H9 (cell line): ENCODE measurements at regions not wholly inside any gene's neighbourhood (a gene's known extent, or its start where the extent isn't known, plus 50 kb on each side); places are given as distances from the start of the nearest gene placed in this dataset.

ENCODE experiments used
- DNase-seq: peaks from one replicate; pipeline ENCODE4 v3.0.0-alpha.2; 2017
- H2AFZ ChIP-seq: one replicate; pipeline ENCODE4 v1.6.1; 2013; ENCODE audit warnings: mild to moderate bottlenecking, low read length, control low read depth, moderate library complexity
- H2AK5ac ChIP-seq: 2 replicates; pipeline ENCODE4 v1.6.1; 2013; ENCODE audit warnings: low read length, control low read depth, mixed read lengths; ENCODE audit not compliant: insufficient read length
- H2BK120ac ChIP-seq: one replicate; pipeline ENCODE4 v1.6.1; 2013; ENCODE audit warnings: low read depth, mild to moderate bottlenecking, low read length, control low read depth, inconsistent platforms; ENCODE audit not compliant: poor library complexity, severe bottlenecking
- H2BK12ac ChIP-seq: 2 replicates; pipeline ENCODE4 v1.6.1; 2013; ENCODE audit warnings: low read length, control low read depth, mixed read lengths, low read depth; ENCODE audit not compliant: insufficient read length
- H2BK15ac ChIP-seq: 2 replicates; pipeline ENCODE4 v1.6.1; 2013; ENCODE audit warnings: low read depth, low read length, control low read depth
- H2BK20ac ChIP-seq: one replicate; pipeline ENCODE4 v1.6.1; 2013; ENCODE audit warnings: low read depth, mild to moderate bottlenecking, low read length, control low read depth, inconsistent platforms; ENCODE audit not compliant: poor library complexity, severe bottlenecking
- H2BK5ac ChIP-seq: 2 replicates; pipeline ENCODE4 v1.6.1; 2013; ENCODE audit warnings: low read length, control low read depth, mixed read lengths; ENCODE audit not compliant: insufficient read length
- H3K14ac ChIP-seq: 2 replicates; pipeline ENCODE4 v1.6.1; 2013; ENCODE audit warnings: low read length, control low read depth; ENCODE audit not compliant: insufficient read depth
- H3K18ac ChIP-seq: 2 replicates; pipeline ENCODE4 v1.6.1; 2013; ENCODE audit warnings: low read depth, mild to moderate bottlenecking, mixed read lengths, low read length, control low read depth; ENCODE audit not compliant: insufficient read length
- H3K23ac ChIP-seq: 2 replicates; pipeline ENCODE4 v1.6.1; 2013; ENCODE audit warnings: low read length, control low read depth, mixed read lengths, low read depth; ENCODE audit not compliant: insufficient read length
- H3K23me2 ChIP-seq: 2 replicates; pipeline ENCODE4 v1.6.1; 2013; ENCODE audit warnings: low read depth, mild to moderate bottlenecking, mixed read lengths, low read length, control low read depth; ENCODE audit not compliant: insufficient read length, poor library complexity, severe bottlenecking
- H3K27ac ChIP-seq: 2 replicates; pipeline ENCODE4 v1.5.1; 2013; ENCODE audit warnings: low read length, control low read depth, mixed read lengths, low read depth; ENCODE audit not compliant: insufficient read length
- H3K27me3 ChIP-seq: 2 replicates; pipeline ENCODE4 v1.6.1; 2013; ENCODE audit warnings: low read length, control low read depth, inconsistent platforms; ENCODE audit not compliant: insufficient read depth
- H3K4ac ChIP-seq: 2 replicates; pipeline ENCODE4 v1.6.1; 2013; ENCODE audit warnings: low read depth, mild to moderate bottlenecking, control low read depth, inconsistent platforms, low read length, moderate library complexity
- H3K4me1 ChIP-seq: 2 replicates; pipeline ENCODE4 v1.6.1; 2013; ENCODE audit warnings: low read length, control low read depth, inconsistent platforms; ENCODE audit not compliant: insufficient read depth
- H3K4me2 ChIP-seq: 2 replicates; pipeline ENCODE4 v1.6.1; 2013; ENCODE audit warnings: low read length, control low read depth, mixed read lengths; ENCODE audit not compliant: insufficient read length, insufficient read depth
- H3K56ac ChIP-seq: 2 replicates; pipeline ENCODE4 v1.6.1; 2013; ENCODE audit warnings: low read depth, mild to moderate bottlenecking, mixed read lengths, low read length, control low read depth; ENCODE audit not compliant: insufficient read length
- H3K79me1 ChIP-seq: 2 replicates; pipeline ENCODE4 v1.6.1; 2013; ENCODE audit warnings: low read depth, mild to moderate bottlenecking, moderate library complexity, low read length, control low read depth, inconsistent platforms; ENCODE audit not compliant: insufficient read depth, poor library complexity, severe bottlenecking
- H3K79me2 ChIP-seq: 2 replicates; pipeline ENCODE4 v1.6.1; 2013; ENCODE audit warnings: low read length, control low read depth, inconsistent platforms; ENCODE audit not compliant: insufficient read depth
- H3K9ac ChIP-seq: 2 replicates; pipeline ENCODE4 v1.6.1; 2013; ENCODE audit warnings: low read length, control low read depth, mixed read lengths; ENCODE audit not compliant: insufficient read length; ENCODE audit errors: extremely low read depth
- H3K9me3 ChIP-seq: one replicate; pipeline ENCODE4 v1.6.1; 2013; ENCODE audit warnings: low read depth, low read length, inconsistent platforms; ENCODE audit not compliant: control insufficient read depth
- H3T11ph ChIP-seq: one replicate; pipeline ENCODE4 v1.6.1; 2013; ENCODE audit warnings: mild to moderate bottlenecking, low read length, control low read depth, inconsistent platforms
- H4K20me1 ChIP-seq: one replicate; pipeline ENCODE4 v1.6.1; 2013; ENCODE audit not compliant: control insufficient read depth, insufficient read length, insufficient read depth
- H4K5ac ChIP-seq: 2 replicates; pipeline ENCODE4 v1.6.1; 2013; ENCODE audit warnings: low read depth, mild to moderate bottlenecking, mixed read lengths, low read length, control low read depth; ENCODE audit not compliant: insufficient read length
- H4K8ac ChIP-seq: replicated peaks from 2 replicates; pipeline ENCODE4 v1.6.1; 2013; ENCODE audit warnings: low read length, control low read depth, mixed read lengths, low read depth; ENCODE audit not compliant: insufficient read length
- H4K91ac ChIP-seq: 2 replicates; pipeline ENCODE4 v1.6.1; 2013; ENCODE audit warnings: low read depth, mild to moderate bottlenecking, moderate library complexity, mixed read lengths, low read length, control low read depth; ENCODE audit not compliant: insufficient read length
- H3K27ac Mint-ChIP-seq, 3 experiments: 2 replicates in 2 of 3; 3 replicates in 1 of 3; pipeline ENCODE4 v1.8.0; 2020 to 2021; ENCODE audit warnings: mixed read lengths in 3 of 3, mild to moderate bottlenecking in 1 of 3, moderate library complexity in 1 of 3
- H3K27me3 Mint-ChIP-seq: 2 replicates; pipeline ENCODE4 v1.8.0; 2021; ENCODE audit warnings: low read depth, mild to moderate bottlenecking, moderate library complexity, mixed read lengths
- H3K36me3 Mint-ChIP-seq, 3 experiments: 2 replicates in 2 of 3; 3 replicates in 1 of 3; pipeline ENCODE4 v1.8.0; 2020 to 2021; ENCODE audit warnings: low read depth in 3 of 3, mixed read lengths in 3 of 3; ENCODE audit not compliant: insufficient read depth in 1 of 3
- H3K4me1 Mint-ChIP-seq, 2 experiments: 2 replicates each; pipeline ENCODE4 v1.8.0; 2020; ENCODE audit warnings: mixed read lengths in 2 of 2
- H3K4me3 Mint-ChIP-seq, 2 experiments: 2 replicates in 1 of 2; 3 replicates in 1 of 2; pipeline ENCODE4 v1.8.0; 2020 to 2021; ENCODE audit warnings: mild to moderate bottlenecking in 2 of 2, mixed read lengths in 2 of 2, moderate library complexity in 1 of 2
- H3K9me3 Mint-ChIP-seq, 2 experiments: 2 replicates in 1 of 2; 3 replicates in 1 of 2; pipeline ENCODE4 v1.8.0; 2020; ENCODE audit warnings: mild to moderate bottlenecking in 2 of 2, mixed read lengths in 2 of 2, moderate library complexity in 1 of 2
- WGBS: extraction: QIAGEN DNeasy Blood & Tissue Kit; methylation state at CpG from one replicate; pipeline ENCODE4 v1.1.7; 2013; ENCODE audit warnings: missing lambda C conversion rate, low lambda C conversion rate, mixed read lengths; ENCODE audit not compliant: insufficient read length; ENCODE audit errors: extremely low coverage; 5-methylcytosine and 5-hydroxymethylcytosine counted together
- TF ChIP-seq, protein P1 (sequence below): fragments of 200-600 bp; sonication (generic); conservative IDR thresholded peaks from 3 replicates; pipeline ENCODE4 v1.8.0; 2021; ENCODE audit warnings: antibody characterized with exemption, mild to moderate bottlenecking

DNA sequence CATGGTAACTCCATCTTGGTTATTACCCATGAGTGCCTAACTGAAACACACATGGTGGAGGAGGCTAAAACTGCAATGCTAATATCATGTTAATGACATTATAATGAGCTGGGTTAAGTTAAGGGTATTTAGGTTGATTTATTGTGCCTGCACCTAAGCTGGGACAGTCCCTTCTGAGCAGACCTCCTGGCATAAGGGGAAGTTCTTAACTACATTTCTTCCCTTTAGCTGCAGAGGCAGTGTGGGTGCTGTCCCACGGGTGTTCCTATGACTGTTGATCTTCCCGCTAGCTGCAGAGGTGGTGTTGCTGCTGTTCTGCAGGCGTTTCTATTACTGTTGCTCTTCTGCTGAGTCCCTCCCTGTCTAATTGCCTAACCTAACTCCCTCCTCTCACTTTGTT, 183.9 kb downstream of the LURAP1L start:
- Histone ChIP-seq H2AK5ac (no peak overlapping the region), H3K23ac (no peak overlapping the region), H3K79me1 (no peaks in the 10 kb centered on the region), H2AFZ (no peak overlapping the region), H2BK15ac (no peak overlapping the region), H3K79me2 (0 out of 2 replicates have a peak, but pooled peaks cover 2% of the 10 kb centered on the region), H3K27ac (no peak overlapping the region), H3T11ph (no peak overlapping the region), H3K9ac (no peak overlapping the region), H4K20me1 (no peaks in the 10 kb centered on the region), H3K4ac (no peak overlapping the region), H3K14ac (no peak overlapping the region), H3K23me2 (no peaks in the 10 kb centered on the region), H4K8ac (no peak overlapping the region), H2BK12ac (no peak overlapping the region), H2BK20ac (no peak overlapping the region), H3K18ac (no peak overlapping the region), H3K9me3 (peaks cover 28% of the 10 kb centered on the region), H4K5ac (no peak overlapping the region), H4K91ac (no peak overlapping the region), H2BK120ac (no peak overlapping the region), H3K4me1 (no peaks in the 10 kb centered on the region; the same call in 1 of the 2 replicates), H2BK5ac (no peak overlapping the region), H3K56ac (no peak overlapping the region), H3K4me2 (no peak overlapping the region), H3K27me3 (no peaks in the 10 kb centered on the region)
- H3K4me1 Mint-ChIP-seq, result peaks cover 9% of the 10 kb centered on the region in 2 experiments
- no CpG with 5 or more reads among the region's 3 CpGs for WGBS
- peaks cover 22 to 40% (median 32%) of the 10 kb centered on the region in 3 experiments for H3K36me3 Mint-ChIP-seq
- DNase-seq, result no peak
- H3K9me3 Mint-ChIP-seq, result peaks cover 20 to 24% of the 10 kb centered on the region in 2 experiments
- TF ChIP-seq, protein P1, sequence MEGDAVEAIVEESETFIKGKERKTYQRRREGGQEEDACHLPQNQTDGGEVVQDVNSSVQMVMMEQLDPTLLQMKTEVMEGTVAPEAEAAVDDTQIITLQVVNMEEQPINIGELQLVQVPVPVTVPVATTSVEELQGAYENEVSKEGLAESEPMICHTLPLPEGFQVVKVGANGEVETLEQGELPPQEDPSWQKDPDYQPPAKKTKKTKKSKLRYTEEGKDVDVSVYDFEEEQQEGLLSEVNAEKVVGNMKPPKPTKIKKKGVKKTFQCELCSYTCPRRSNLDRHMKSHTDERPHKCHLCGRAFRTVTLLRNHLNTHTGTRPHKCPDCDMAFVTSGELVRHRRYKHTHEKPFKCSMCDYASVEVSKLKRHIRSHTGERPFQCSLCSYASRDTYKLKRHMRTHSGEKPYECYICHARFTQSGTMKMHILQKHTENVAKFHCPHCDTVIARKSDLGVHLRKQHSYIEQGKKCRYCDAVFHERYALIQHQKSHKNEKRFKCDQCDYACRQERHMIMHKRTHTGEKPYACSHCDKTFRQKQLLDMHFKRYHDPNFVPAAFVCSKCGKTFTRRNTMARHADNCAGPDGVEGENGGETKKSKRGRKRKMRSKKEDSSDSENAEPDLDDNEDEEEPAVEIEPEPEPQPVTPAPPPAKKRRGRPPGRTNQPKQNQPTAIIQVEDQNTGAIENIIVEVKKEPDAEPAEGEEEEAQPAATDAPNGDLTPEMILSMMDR, result no peak
- H3K27me3 Mint-ChIP-seq, result no peaks in the 10 kb centered on the region
- no peak overlapping the region for H3K27ac Mint-ChIP-seq
- H3K4me3 Mint-ChIP-seq, result no peak overlapping the region
